Fibroblast of lung (primary cell): ENCODE measurements at regions not wholly inside any gene's neighbourhood (a gene's known extent, or its start where the extent isn't known, plus 50 kb on each side); places are given as distances from the start of the nearest gene placed in this dataset.

Source experiments
- EZH2 ChIP-seq: IDR thresholded peaks from 2 replicates; pipeline ENCODE4 v1.5.1; 2012; ENCODE audit warnings: low read length, control low read depth, mild to moderate bottlenecking; ENCODE audit errors: missing control alignments
- TF ChIP-seq, protein P1 (sequence below), 2 donors: IDR thresholded peaks in 1 of 2; conservative IDR thresholded peaks in 1 of 2; 1 replicate in 1 of 2; 2 replicates in 1 of 2; pipeline ENCODE4 v1.5.1; 2011 to 2012; ENCODE audit warnings: low read length in 2 of 2, control low read depth in 1 of 2, inconsistent platforms in 1 of 2, low read depth in 1 of 2, mild to moderate bottlenecking in 1 of 2

DNA sequence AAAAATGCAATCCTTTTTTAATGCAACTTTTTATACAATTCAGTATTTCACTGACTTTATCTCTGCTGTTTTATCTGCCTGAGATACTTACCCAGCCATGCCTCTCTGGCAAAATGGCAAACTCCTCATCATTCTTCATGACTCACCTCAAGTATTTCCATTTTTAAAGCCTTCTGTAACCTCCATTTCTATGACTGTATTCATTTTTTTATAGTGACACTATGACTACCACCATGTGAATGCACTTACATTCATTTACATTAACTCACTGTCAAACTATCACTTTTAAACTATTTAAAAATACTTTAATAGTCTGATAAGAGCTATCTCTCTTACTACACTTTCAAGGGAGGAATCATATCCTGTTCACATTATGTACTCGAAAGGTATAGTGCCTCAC is 99.4 kb upstream of the SCN7A start:
- TF ChIP-seq EZH2: no peak
- TF ChIP-seq, protein P1, sequence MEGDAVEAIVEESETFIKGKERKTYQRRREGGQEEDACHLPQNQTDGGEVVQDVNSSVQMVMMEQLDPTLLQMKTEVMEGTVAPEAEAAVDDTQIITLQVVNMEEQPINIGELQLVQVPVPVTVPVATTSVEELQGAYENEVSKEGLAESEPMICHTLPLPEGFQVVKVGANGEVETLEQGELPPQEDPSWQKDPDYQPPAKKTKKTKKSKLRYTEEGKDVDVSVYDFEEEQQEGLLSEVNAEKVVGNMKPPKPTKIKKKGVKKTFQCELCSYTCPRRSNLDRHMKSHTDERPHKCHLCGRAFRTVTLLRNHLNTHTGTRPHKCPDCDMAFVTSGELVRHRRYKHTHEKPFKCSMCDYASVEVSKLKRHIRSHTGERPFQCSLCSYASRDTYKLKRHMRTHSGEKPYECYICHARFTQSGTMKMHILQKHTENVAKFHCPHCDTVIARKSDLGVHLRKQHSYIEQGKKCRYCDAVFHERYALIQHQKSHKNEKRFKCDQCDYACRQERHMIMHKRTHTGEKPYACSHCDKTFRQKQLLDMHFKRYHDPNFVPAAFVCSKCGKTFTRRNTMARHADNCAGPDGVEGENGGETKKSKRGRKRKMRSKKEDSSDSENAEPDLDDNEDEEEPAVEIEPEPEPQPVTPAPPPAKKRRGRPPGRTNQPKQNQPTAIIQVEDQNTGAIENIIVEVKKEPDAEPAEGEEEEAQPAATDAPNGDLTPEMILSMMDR (conservative IDR thresholded peaks at IDR 0.05 in 1 of 2, IDR thresholded peaks at IDR 0.05 in 1 of 2; ENCODE audit: low read depth in 1 of 2, low read length in 2 of 2): no peak
